GM12878 (cell line): ENCODE measurements at regions not wholly inside any gene's neighbourhood (a gene's known extent, or its start where the extent isn't known, plus 50 kb on each side); places are given as distances from the start of the nearest gene placed in this dataset.

Experiments
- ATAC-seq: fragments of 200-7000 bp; cut with Tn5 transposase; 3 replicates; pipeline ENCODE4 v1.9.1; 2020; ENCODE audit warnings: mild to moderate bottlenecking, moderate library complexity
- BruUV-seq: library from RNA; stranded (reverse); fragments of 400-500 nt; replicated peaks from 2 replicates; lab custom pipeline; 2021; lab: Mats Ljungman, UMichigan
- CTCF ChIA-PET: fragments of 300-600 bp; sonication (Branson Sonifier 250); formaldehyde crosslinking; extraction: SDS; loops from one replicate; lab custom pipeline; 2021; ENCODE audit warnings: inconsistent platforms; lab: Yijun Ruan, JAX
- POLR2A ChIA-PET: fragments of 350-600 bp; formaldehyde crosslinking; extraction: SDS; loops from one replicate; lab custom pipeline; 2021; ENCODE audit warnings: inconsistent platforms; lab: Charles Lee
- RAD21 ChIA-PET: fragments of 300-600 bp; sonication (Branson Sonifier 250); formaldehyde crosslinking; loops from one replicate; lab custom pipeline; 2023; ENCODE audit warnings: antibody characterized with exemption; ENCODE audit not compliant: unreplicated experiment; lab: Charles Lee
- SMC1A ChIA-PET: fragments of 300-600 bp; sonication (Branson Sonifier 250); formaldehyde crosslinking; loops from one replicate; lab custom pipeline; 2023; ENCODE audit not compliant: unreplicated experiment, uncharacterized antibody; lab: Charles Lee
- DNase-seq: peaks from one replicate; pipeline ENCODE4 v3.0.0-alpha.2; 2011; ENCODE audit warnings: low read depth, low spot score
- FAIRE-seq: peaks from 3 replicates; lab custom pipeline; 2011; peaks lifted over from hg19 to GRCh38; lab: Jason Lieb, UNC
- H2AFZ ChIP-seq: 2 replicates; pipeline ENCODE4 v1.6.0; 2011; ENCODE audit warnings: low read depth, low read length, control low read depth; ENCODE audit not compliant: control insufficient read depth
- H3K27ac ChIP-seq: 2 replicates; pipeline ENCODE4 v1.5.1; 2011; ENCODE audit warnings: control low read depth; ENCODE audit not compliant: control insufficient read depth, insufficient read depth
- H3K27me3 ChIP-seq, 2 experiments: replicated peaks in 1 of 2; 2 replicates each; pipeline versions ENCODE4 v1.6.0 to v1.6.1; 2011; ENCODE audit warnings: low read length in 1 of 2; ENCODE audit not compliant: control insufficient read depth in 2 of 2, insufficient read depth in 2 of 2
- H3K36me3 ChIP-seq, 2 experiments: 2 replicates each; pipeline ENCODE4 v1.5.1; 2011; ENCODE audit warnings: low read length in 1 of 2; ENCODE audit not compliant: control insufficient read depth in 2 of 2, insufficient read depth in 2 of 2
- H3K4me1 ChIP-seq: 2 replicates; pipeline ENCODE4 v1.6.1; 2011; ENCODE audit warnings: mild to moderate bottlenecking, low read length, moderate library complexity, mixed read lengths; ENCODE audit not compliant: control insufficient read depth, insufficient read depth
- H3K4me2 ChIP-seq: 2 replicates; pipeline ENCODE4 v1.6.0; 2011; ENCODE audit warnings: control low read depth; ENCODE audit not compliant: control insufficient read depth, insufficient read depth
- H3K4me3 ChIP-seq: fragments of 200-600 bp; sonication (generic); 2 replicates; pipeline ENCODE4 v1.5.1; 2016
- H3K79me2 ChIP-seq: 2 replicates; pipeline ENCODE4 v1.6.0; 2011; ENCODE audit warnings: low read length; ENCODE audit not compliant: control insufficient read depth, insufficient read depth
- H3K9ac ChIP-seq: 2 replicates; pipeline ENCODE4 v1.8.0; 2011; ENCODE audit warnings: low read length, control low read depth, mixed read lengths; ENCODE audit not compliant: control insufficient read depth, insufficient read depth
- H3K9me3 ChIP-seq: replicated peaks from 3 replicates; pipeline ENCODE4 v1.5.1; 2011; ENCODE audit warnings: mild to moderate bottlenecking, low read length; ENCODE audit not compliant: control insufficient read depth, insufficient read depth
- H4K20me1 ChIP-seq: 2 replicates; pipeline ENCODE4 v1.6.0; 2011; ENCODE audit not compliant: control insufficient read depth, insufficient read depth
- BACH1 ChIP-seq: fragments of 450-650 bp; IDR thresholded peaks from 2 replicates; pipeline ENCODE4 v1.6.1; 2017; ENCODE audit warnings: mild to moderate bottlenecking, borderline replicate concordance
- CREM ChIP-seq: IDR thresholded peaks from 2 replicates; pipeline ENCODE4 v1.6.1; 2014; ENCODE audit warnings: antibody characterized with exemption, low read depth
- HDAC2 ChIP-seq: fragments of 200-600 bp; sonication (generic); IDR thresholded peaks from 2 replicates; pipeline ENCODE4 v1.6.1; 2017
- IRF5 ChIP-seq: fragments of 450-650 bp; IDR thresholded peaks from 2 replicates; pipeline ENCODE4 v1.6.1; 2017; ENCODE audit warnings: borderline replicate concordance
- KAT2A ChIP-seq: conservative IDR thresholded peaks from 2 replicates; pipeline ENCODE4 v1.6.1; 2011; ENCODE audit warnings: low read depth, low read length; ENCODE audit not compliant: control insufficient read depth
- NFIC ChIP-seq: IDR thresholded peaks from 2 replicates; pipeline ENCODE4 v1.6.1; 2012; ENCODE audit warnings: low read depth, mild to moderate bottlenecking, inconsistent platforms, low read length, moderate library complexity
- NFXL1 ChIP-seq: fragments of 450-650 bp; IDR thresholded peaks from 2 replicates; pipeline ENCODE4 v1.6.1; 2017; ENCODE audit warnings: antibody characterized with exemption, mild to moderate bottlenecking, borderline replicate concordance
- POLR2A ChIP-seq: IDR thresholded peaks from 2 replicates; pipeline ENCODE4 v1.6.1; 2011; ENCODE audit warnings: low read depth, mild to moderate bottlenecking, low read length
- POLR2AphosphoS2 ChIP-seq: IDR thresholded peaks from 2 replicates; pipeline ENCODE4 v1.6.1; 2011; ENCODE audit warnings: low read depth, mild to moderate bottlenecking, low read length, improper control_type of control experiment, moderate library complexity
- RAD21 ChIP-seq: IDR thresholded peaks from 2 replicates; pipeline ENCODE4 v1.6.1; 2011; ENCODE audit warnings: mild to moderate bottlenecking, low read depth, low read length, moderate library complexity; ENCODE audit not compliant: insufficient read depth
- RBBP5 ChIP-seq: fragments of 200-600 bp; sonication (generic); conservative IDR thresholded peaks from 2 replicates; pipeline ENCODE4 v1.6.1; 2016
- SIN3A ChIP-seq: IDR thresholded peaks from 2 replicates; pipeline ENCODE4 v1.6.1; 2012; ENCODE audit warnings: low read depth, low read length, improper control_type of control experiment
- SIX5 ChIP-seq: IDR thresholded peaks from 2 replicates; pipeline ENCODE4 v1.6.1; 2011; ENCODE audit warnings: mild to moderate bottlenecking, low read depth, low read length, moderate library complexity; ENCODE audit not compliant: severe bottlenecking
- SMAD5 ChIP-seq: IDR thresholded peaks from 2 replicates; pipeline ENCODE4 v1.6.1; 2016; ENCODE audit warnings: antibody characterized with exemption, low read depth
- SP1 ChIP-seq: IDR thresholded peaks from one replicate; pipeline ENCODE4 v1.6.1; 2011; ENCODE audit warnings: low read depth, low read length
- WGBS: methylation state at CpG from one replicate; pipeline ENCODE4 v1.1.6; 2016; ENCODE audit warnings: low lambda C conversion rate; ENCODE audit not compliant: insufficient replicate concordance, insufficient coverage; ENCODE audit errors: missing lambda C conversion rate; 5-methylcytosine and 5-hydroxymethylcytosine counted together
- in situ Hi-C: fragments of 300-500 bp; cut with MboI; formaldehyde crosslinking; loops from 9 replicates; pipeline ENCODE4 v1.14.3; 2018; ENCODE audit warnings: mixed read lengths
- intact Hi-C: fragments of 100-400 bp; cut with micrococcal nuclease; formaldehyde crosslinking; loops from one replicate; pipeline ENCODE4 v1.14.2; 2022; ENCODE audit not compliant: unreplicated experiment
- TF ChIP-seq, protein P1 (sequence below): IDR thresholded peaks from 2 replicates; pipeline ENCODE4 v1.6.1; 2011; ENCODE audit warnings: low read depth, mild to moderate bottlenecking, low read length, moderate library complexity, borderline replicate concordance; ENCODE audit errors: extremely low read depth
- TF ChIP-seq, protein P2 (sequence below), 3 experiments: IDR thresholded peaks in 2 of 3; conservative IDR thresholded peaks in 1 of 3; 2 replicates each; pipeline ENCODE4 v1.5.1; 2011; ENCODE audit warnings: low read depth in 3 of 3, low read length in 3 of 3, mild to moderate bottlenecking in 3 of 3, control low read depth in 2 of 3, moderate library complexity in 2 of 3, inconsistent platforms in 1 of 3, mixed read lengths in 1 of 3; ENCODE audit not compliant: control insufficient read depth in 2 of 3, insufficient read depth in 1 of 3; ENCODE audit errors: extremely low read depth in 1 of 3

DNA sequence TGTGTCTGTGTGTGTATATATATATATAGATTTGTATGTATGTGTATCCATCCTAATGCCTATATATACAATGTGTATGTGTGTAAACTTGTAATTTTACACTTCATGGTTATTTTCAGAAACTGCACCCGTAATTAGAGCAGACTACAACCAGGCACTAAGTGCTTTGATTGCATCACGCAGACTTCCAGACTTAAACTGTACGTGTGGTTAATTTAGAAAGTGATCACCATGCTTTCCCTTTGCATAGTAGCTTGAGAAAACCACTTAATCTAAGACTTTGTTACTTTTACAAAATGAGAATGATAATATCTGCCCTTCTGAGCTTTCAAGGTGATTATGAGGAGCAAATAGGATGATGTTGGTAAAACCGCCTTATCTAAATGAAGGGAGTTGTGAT lies 50.1 kb upstream of the E2F3 start:
- FAIRE-seq (no peak), DNase-seq (no peak), ATAC-seq (no peak)
- Histone ChIP-seq H3K79me2 (no peaks in the 10 kb centered on the region), H3K9me3 (no peaks in the 10 kb centered on the region; the same call in 1 of the 3 replicates), H4K20me1 (no peaks in the 10 kb centered on the region), H3K36me3 (no peaks in the 10 kb centered on the region), H3K27me3 (no peaks in the 10 kb centered on the region), H3K27ac (no peak overlapping the region), H3K4me2 (no peak overlapping the region), H3K4me3 (no peak overlapping the region), H2AFZ (no peak overlapping the region), H3K4me1 (no peaks in the 10 kb centered on the region; the same call in 1 of the 2 replicates), H3K9ac (no peak overlapping the region)
- 61% methylated on average over 4 of the region's 4 CpGs for WGBS
- ChIA-PET RAD21 (no interaction called here), SMC1A (interaction anchor here (1.5 to 3.0 kb wide), 2 partner anchors 10 to 32 kb away, joined by 4 to 18 read pairs; no protein-coding TSS in a partner anchor), CTCF (interaction anchor here (1.2 to 1.8 kb wide), 2 partner anchors 20 to 39 kb away, joined by 3 to 6 read pairs; no protein-coding TSS in a partner anchor), POLR2A (no interaction called here)
- in situ Hi-C loops: no loop called here
- BruUV-seq: no TSS peak
- TF ChIP-seq SIX5 (no peak), SIN3A (no peak), SMAD5 (no peak), CREM (no peak), POLR2A (no peak), BACH1 (no peak), IRF5 (no peak), NFXL1 (no peak), POLR2AphosphoS2 (no peak), RBBP5 (no peak), HDAC2 (no peak), SP1 (no peak), NFIC (no peak), RAD21 (no peak), KAT2A (no peak)
- TF ChIP-seq, protein P1, sequence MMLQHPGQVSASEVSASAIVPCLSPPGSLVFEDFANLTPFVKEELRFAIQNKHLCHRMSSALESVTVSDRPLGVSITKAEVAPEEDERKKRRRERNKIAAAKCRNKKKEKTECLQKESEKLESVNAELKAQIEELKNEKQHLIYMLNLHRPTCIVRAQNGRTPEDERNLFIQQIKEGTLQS: no peak
- TF ChIP-seq, protein P2, sequence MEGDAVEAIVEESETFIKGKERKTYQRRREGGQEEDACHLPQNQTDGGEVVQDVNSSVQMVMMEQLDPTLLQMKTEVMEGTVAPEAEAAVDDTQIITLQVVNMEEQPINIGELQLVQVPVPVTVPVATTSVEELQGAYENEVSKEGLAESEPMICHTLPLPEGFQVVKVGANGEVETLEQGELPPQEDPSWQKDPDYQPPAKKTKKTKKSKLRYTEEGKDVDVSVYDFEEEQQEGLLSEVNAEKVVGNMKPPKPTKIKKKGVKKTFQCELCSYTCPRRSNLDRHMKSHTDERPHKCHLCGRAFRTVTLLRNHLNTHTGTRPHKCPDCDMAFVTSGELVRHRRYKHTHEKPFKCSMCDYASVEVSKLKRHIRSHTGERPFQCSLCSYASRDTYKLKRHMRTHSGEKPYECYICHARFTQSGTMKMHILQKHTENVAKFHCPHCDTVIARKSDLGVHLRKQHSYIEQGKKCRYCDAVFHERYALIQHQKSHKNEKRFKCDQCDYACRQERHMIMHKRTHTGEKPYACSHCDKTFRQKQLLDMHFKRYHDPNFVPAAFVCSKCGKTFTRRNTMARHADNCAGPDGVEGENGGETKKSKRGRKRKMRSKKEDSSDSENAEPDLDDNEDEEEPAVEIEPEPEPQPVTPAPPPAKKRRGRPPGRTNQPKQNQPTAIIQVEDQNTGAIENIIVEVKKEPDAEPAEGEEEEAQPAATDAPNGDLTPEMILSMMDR (IDR thresholded peaks at IDR 0.05 in 2 of 3, conservative IDR thresholded peaks at IDR 0.05 in 1 of 3; ENCODE audit: control insufficient read depth in 2 of 3, extremely low read depth in 1 of 3, insufficient read depth in 1 of 3, low read depth in 3 of 3, low read length in 3 of 3): no peak
- intact Hi-C loops: no loop called here
